HepG2 (cell line): ENCODE measurements at regions not wholly inside any gene's neighbourhood (a gene's known extent, or its start where the extent isn't known, plus 50 kb on each side); places are given as distances from the start of the nearest gene placed in this dataset.

Experiments used
- ATAC-seq: fragments of 200-7000 bp; cut with Tn5 transposase; 3 replicates; pipeline ENCODE4 v1.9.1; 2020; ENCODE audit warnings: mild to moderate bottlenecking, moderate library complexity
- BruUV-seq: library from RNA; stranded (reverse); fragments of 400-500 nt; replicated peaks from 2 replicates; lab custom pipeline; 2021; lab: Mats Ljungman, UMichigan
- CTCF ChIA-PET: fragments of 300-600 bp; formaldehyde crosslinking; extraction: SDS; loops from one replicate; lab custom pipeline; 2021; ENCODE audit warnings: low total read pairs, inconsistent platforms, low intra/inter-chr PET ratio; lab: Yijun Ruan, JAX
- POLR2A ChIA-PET: fragments of 350-600 bp; sonication (Branson Sonifier 250); formaldehyde crosslinking; loops from one replicate; lab custom pipeline; 2020; ENCODE audit warnings: antibody characterized with exemption, inconsistent platforms; lab: Yijun Ruan, JAX
- DNase-seq: peaks from one replicate; pipeline ENCODE4 v3.0.0-alpha.2; 2015; ENCODE audit warnings: low spot score
- FAIRE-seq: peaks from 3 replicates; lab custom pipeline; 2011; peaks lifted over from hg19 to GRCh38; lab: Jason Lieb, UNC
- H2AFZ ChIP-seq: one replicate; pipeline ENCODE4 v1.6.1; 2011; ENCODE audit warnings: low read length, inconsistent platforms
- H3K27ac ChIP-seq: fragments of 300-600 bp; 3 replicates; pipeline ENCODE4 v1.8.0; 2011; ENCODE audit warnings: mixed run types, mild to moderate bottlenecking, mixed read lengths, low read length, inconsistent platforms; ENCODE audit not compliant: insufficient read depth; ENCODE audit errors: extremely low read length
- H3K27me3 ChIP-seq, 2 experiments: fragments of 200-600 bp in 1 of 2; 2 replicates in 1 of 2; 3 replicates in 1 of 2; pipeline versions ENCODE4 v1.6.0 to v1.8.0; 2011; ENCODE audit warnings: low read length in 2 of 2, mild to moderate bottlenecking in 2 of 2, moderate library complexity in 2 of 2, inconsistent platforms in 1 of 2; ENCODE audit not compliant: insufficient read depth in 2 of 2, control insufficient read depth in 1 of 2
- H3K36me3 ChIP-seq, 2 experiments: fragments of 200-600 bp in 1 of 2; replicated peaks in 1 of 2; 2 replicates in 1 of 2; 3 replicates in 1 of 2; pipeline versions ENCODE4 v1.5.1 to v1.8.0; 2011; ENCODE audit warnings: low read length in 2 of 2, inconsistent platforms in 1 of 2; ENCODE audit not compliant: insufficient read depth in 2 of 2, control insufficient read depth in 1 of 2
- H3K4me1 ChIP-seq: 2 replicates; pipeline ENCODE4 v1.5.1; 2012; ENCODE audit warnings: low read length, inconsistent platforms; ENCODE audit not compliant: insufficient read depth
- H3K4me2 ChIP-seq: 2 replicates; pipeline ENCODE4 v1.6.0; 2011; ENCODE audit warnings: low read depth, low read length, inconsistent platforms
- H3K4me3 ChIP-seq, 3 experiments: fragments of 200-600 bp in 1 of 3; sonication (generic), shearing (Covaris generic) in 1 of 3; replicated peaks in 1 of 3; 2 replicates each; pipeline ENCODE4 v1.5.1; 2011 to 2016; ENCODE audit warnings: low read length in 3 of 3, inconsistent platforms in 2 of 3, low read depth in 2 of 3, mild to moderate bottlenecking in 2 of 3, control low read depth in 1 of 3, mixed read lengths in 1 of 3; ENCODE audit not compliant: insufficient read depth in 1 of 3
- H3K79me2 ChIP-seq: one replicate; pipeline ENCODE4 v1.6.1; 2011; ENCODE audit warnings: low read length, inconsistent platforms; ENCODE audit not compliant: insufficient read depth
- H3K9ac ChIP-seq: 2 replicates; pipeline ENCODE4 v1.6.0; 2011; ENCODE audit warnings: mild to moderate bottlenecking, low read depth, low read length, inconsistent platforms; ENCODE audit not compliant: insufficient read depth
- H3K9me3 ChIP-seq: 2 replicates; pipeline ENCODE4 v1.5.1; 2012; ENCODE audit warnings: mild to moderate bottlenecking, low read length
- H4K20me1 ChIP-seq: 2 replicates; pipeline ENCODE4 v1.6.0; 2011; ENCODE audit warnings: inconsistent platforms, mild to moderate bottlenecking, low read length, moderate library complexity; ENCODE audit not compliant: insufficient read depth
- BCL6 ChIP-seq: IDR thresholded peaks from 2 replicates; pipeline ENCODE4 v1.6.1; 2016; ENCODE audit warnings: missing genetic modification reagents, missing compliant biosample characterization
- KDM1A ChIP-seq: IDR thresholded peaks from 2 replicates; pipeline ENCODE4 v1.6.1; 2016; ENCODE audit warnings: missing compliant biosample characterization
- KDM6A ChIP-seq: IDR thresholded peaks from 2 replicates; pipeline ENCODE4 v1.6.1; 2016; ENCODE audit warnings: low read depth
- PPARG ChIP-seq: conservative IDR thresholded peaks from 2 replicates; pipeline ENCODE4 v1.6.1; 2016; ENCODE audit warnings: missing biosample characterization, missing genetic modification reagents
- SP1 ChIP-seq, 2 experiments: fragments of 450-650 bp in 1 of 2; sonication (generic) in 1 of 2; formaldehyde crosslinking in 1 of 2; IDR thresholded peaks; 2 replicates each; pipeline versions ENCODE4 v1.4.0 to v1.6.1; 2016 to 2020; ENCODE audit warnings: missing genetic modification reagents in 1 of 2
- SP2 ChIP-seq: sonication (generic); formaldehyde crosslinking; IDR thresholded peaks from 2 replicates; pipeline ENCODE4 v1.5.1; 2020; ENCODE audit warnings: mild to moderate bottlenecking, missing genetic modification reagents
- YEATS2 ChIP-seq: sonication (generic); formaldehyde crosslinking; IDR thresholded peaks from 2 replicates; pipeline ENCODE4 v1.4.0; 2020; ENCODE audit warnings: missing genetic modification reagents, borderline replicate concordance
- ZNF256 ChIP-seq: sonication (generic); formaldehyde crosslinking; conservative IDR thresholded peaks from 2 replicates; pipeline ENCODE4 v1.4.0; 2020; ENCODE audit warnings: missing genetic modification reagents
- ZNF350 ChIP-seq: sonication (generic); formaldehyde crosslinking; IDR thresholded peaks from 2 replicates; pipeline ENCODE4 v1.4.0; 2020; ENCODE audit warnings: mild to moderate bottlenecking, low read depth, missing genetic modification reagents, borderline replicate concordance
- ZNF883 ChIP-seq: sonication (generic); formaldehyde crosslinking; IDR thresholded peaks from 2 replicates; pipeline ENCODE4 v1.5.1; 2020; ENCODE audit warnings: mild to moderate bottlenecking, missing genetic modification reagents; ENCODE audit errors: not compliant biosample characterization
- WGBS: methylation state at CpG from one replicate; pipeline ENCODE4 v1.1.6; 2017; ENCODE audit warnings: low lambda C conversion rate; 5-methylcytosine and 5-hydroxymethylcytosine counted together
- in situ Hi-C: cut with HindIII; loops from 2 replicates; pipeline ENCODE4 v1.10.0; 2017; ENCODE audit warnings: low pct_unique_long_range_greater_than_20kb; ENCODE audit not compliant: extremely low pct_ligation_motif_present
- intact Hi-C: fragments of 100-400 bp; cut with micrococcal nuclease; formaldehyde crosslinking; loops from one replicate; pipeline ENCODE4 v1.10.0; 2022; ENCODE audit not compliant: unreplicated experiment
- TF ChIP-seq, protein P1 (sequence below): sonication (generic); formaldehyde crosslinking; conservative IDR thresholded peaks from 2 replicates; pipeline ENCODE4 v1.4.0; 2020; ENCODE audit warnings: missing genetic modification reagents
- TF ChIP-seq, protein P2 (sequence below): sonication (generic); formaldehyde crosslinking; IDR thresholded peaks from 2 replicates; pipeline ENCODE4 v1.5.1; 2020; ENCODE audit warnings: missing genetic modification reagents, mild to moderate bottlenecking, borderline replicate concordance
- TF ChIP-seq, protein P3 (sequence below): IDR thresholded peaks from 2 replicates; pipeline ENCODE4 v1.6.1; 2016

DNA sequence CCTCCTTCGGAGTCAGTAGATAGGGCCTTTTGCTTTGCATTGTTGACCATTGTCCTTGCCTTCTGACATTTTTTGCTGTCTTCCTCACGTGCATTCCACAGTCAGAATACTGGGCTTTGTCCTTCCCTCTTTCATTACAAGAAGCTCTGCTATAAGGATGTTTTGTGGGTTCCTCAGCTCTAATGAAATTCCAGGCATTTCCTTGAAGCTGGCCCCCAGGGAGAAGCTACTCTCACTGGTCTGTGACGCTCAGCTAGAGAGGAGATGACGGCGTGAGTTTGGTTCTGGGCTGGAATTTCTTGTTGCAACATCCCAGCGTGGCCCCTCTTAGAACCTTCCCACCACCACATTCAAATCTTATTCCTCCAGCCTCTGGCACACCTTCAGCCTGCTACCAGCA lies 210.2 kb downstream of the TJP1 start:
- no peak for TF ChIP-seq SP1 (IDR thresholded peaks at IDR 0.05)
- no peak for TF ChIP-seq SP1 (CRISPR knock-in tag; IDR thresholded peaks at IDR 0.05)
- no peak for TF ChIP-seq BCL6 (CRISPR knock-in tag)
- no peak for TF ChIP-seq KDM1A
- TF ChIP-seq ZNF883 (CRISPR knock-in tag) = no peak
- TF ChIP-seq, protein P1, sequence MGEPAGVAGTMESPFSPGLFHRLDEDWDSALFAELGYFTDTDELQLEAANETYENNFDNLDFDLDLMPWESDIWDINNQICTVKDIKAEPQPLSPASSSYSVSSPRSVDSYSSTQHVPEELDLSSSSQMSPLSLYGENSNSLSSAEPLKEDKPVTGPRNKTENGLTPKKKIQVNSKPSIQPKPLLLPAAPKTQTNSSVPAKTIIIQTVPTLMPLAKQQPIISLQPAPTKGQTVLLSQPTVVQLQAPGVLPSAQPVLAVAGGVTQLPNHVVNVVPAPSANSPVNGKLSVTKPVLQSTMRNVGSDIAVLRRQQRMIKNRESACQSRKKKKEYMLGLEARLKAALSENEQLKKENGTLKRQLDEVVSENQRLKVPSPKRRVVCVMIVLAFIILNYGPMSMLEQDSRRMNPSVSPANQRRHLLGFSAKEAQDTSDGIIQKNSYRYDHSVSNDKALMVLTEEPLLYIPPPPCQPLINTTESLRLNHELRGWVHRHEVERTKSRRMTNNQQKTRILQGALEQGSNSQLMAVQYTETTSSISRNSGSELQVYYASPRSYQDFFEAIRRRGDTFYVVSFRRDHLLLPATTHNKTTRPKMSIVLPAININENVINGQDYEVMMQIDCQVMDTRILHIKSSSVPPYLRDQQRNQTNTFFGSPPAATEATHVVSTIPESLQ (CRISPR knock-in tag) = no peak
- no peak for TF ChIP-seq YEATS2 (CRISPR knock-in tag)
- TF ChIP-seq ZNF256 (CRISPR knock-in tag) = no peak
- TF ChIP-seq, protein P2, sequence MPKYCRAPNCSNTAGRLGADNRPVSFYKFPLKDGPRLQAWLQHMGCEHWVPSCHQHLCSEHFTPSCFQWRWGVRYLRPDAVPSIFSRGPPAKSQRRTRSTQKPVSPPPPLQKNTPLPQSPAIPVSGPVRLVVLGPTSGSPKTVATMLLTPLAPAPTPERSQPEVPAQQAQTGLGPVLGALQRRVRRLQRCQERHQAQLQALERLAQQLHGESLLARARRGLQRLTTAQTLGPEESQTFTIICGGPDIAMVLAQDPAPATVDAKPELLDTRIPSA (CRISPR knock-in tag) = no peak
- no peak for TF ChIP-seq ZNF350 (CRISPR knock-in tag)
- TF ChIP-seq KDM6A (CRISPR knock-in tag) = no peak
- TF ChIP-seq, protein P3, sequence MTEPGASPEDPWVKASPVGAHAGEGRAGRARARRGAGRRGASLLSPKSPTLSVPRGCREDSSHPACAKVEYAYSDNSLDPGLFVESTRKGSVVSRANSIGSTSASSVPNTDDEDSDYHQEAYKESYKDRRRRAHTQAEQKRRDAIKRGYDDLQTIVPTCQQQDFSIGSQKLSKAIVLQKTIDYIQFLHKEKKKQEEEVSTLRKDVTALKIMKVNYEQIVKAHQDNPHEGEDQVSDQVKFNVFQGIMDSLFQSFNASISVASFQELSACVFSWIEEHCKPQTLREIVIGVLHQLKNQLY = no peak
- no peak for TF ChIP-seq SP2 (CRISPR knock-in tag)
- TF ChIP-seq PPARG = no peak
- no TSS peak for BruUV-seq
- no peaks in the 10 kb centered on the region for H3K4me1 ChIP-seq
- no peak overlapping the region for H3K4me2 ChIP-seq
- H3K9me3 ChIP-seq = no peaks in the 10 kb centered on the region
- H3K9ac ChIP-seq = no peak overlapping the region
- H2AFZ ChIP-seq = no peak overlapping the region
- H3K4me3 ChIP-seq = no peak overlapping the region
- H3K79me2 ChIP-seq = no peaks in the 10 kb centered on the region
- no peak for FAIRE-seq
- WGBS = 10% methylated on average over 6 of the region's 6 CpGs
- ATAC-seq = no peak
- no peaks in the 10 kb centered on the region for H4K20me1 ChIP-seq
- no peak for DNase-seq
- H3K27ac ChIP-seq = no peak overlapping the region
- intact Hi-C loops (no loop called here), in situ Hi-C loops (no loop called here)
- H3K36me3 ChIP-seq = no peaks in the 10 kb centered on the region
- ChIA-PET POLR2A (no interaction called here), CTCF (no interaction called here)
- peaks cover 1 to 4% of the 10 kb centered on the region in 2 experiments; a peak in 3 of 5 replicates for H3K27me3 ChIP-seq
